Vagina (tissue), 2 donors: ENCODE measurements at regions not wholly inside any gene's neighbourhood (a gene's known extent, or its start where the extent isn't known, plus 50 kb on each side); places are given as distances from the start of the nearest gene placed in this dataset.

Source experiments
- DNase-seq, 2 donors: peaks; one replicate each; pipeline ENCODE4 v3.0.0-alpha.2; 2017; ENCODE audit errors: extremely low spot score in 2 of 2
- H3K27ac ChIP-seq: fragments of 200-600 bp; sonication (generic); one replicate; pipeline ENCODE4 v1.5.1; 2019
- H3K27me3 ChIP-seq: fragments of 200-600 bp; sonication (generic); one replicate; pipeline ENCODE4 v1.5.1; 2019
- H3K36me3 ChIP-seq, 2 donors: fragments of 200-600 bp; sonication (generic); one replicate each; pipeline ENCODE4 v1.5.1; 2017 to 2019
- H3K4me1 ChIP-seq: fragments of 200-600 bp; sonication (generic); one replicate; pipeline ENCODE4 v1.5.1; 2019
- H3K4me3 ChIP-seq, 2 donors: fragments of 200-600 bp; sonication (generic); 1 replicate in 1 of 2; 2 replicates in 1 of 2; pipeline ENCODE4 v1.5.1; 2016 to 2019
- H3K9me3 ChIP-seq: fragments of 200-600 bp; sonication (generic); one replicate; pipeline ENCODE4 v1.5.1; 2019
- POLR2A ChIP-seq, 2 donors: fragments of 450-650 bp; IDR thresholded peaks; one replicate each; pipeline ENCODE4 v1.6.1; 2017; ENCODE audit warnings: antibody characterized with exemption in 2 of 2, mild to moderate bottlenecking in 2 of 2, moderate library complexity in 2 of 2
- POLR2AphosphoS5 ChIP-seq, 2 donors: sonication (generic); formaldehyde crosslinking; IDR thresholded peaks; one replicate each; pipeline ENCODE4 v1.9.0; 2017; ENCODE audit warnings: antibody characterized with exemption in 2 of 2, mild to moderate bottlenecking in 2 of 2, low read depth in 1 of 2; ENCODE audit not compliant: insufficient read depth in 1 of 2
- intact Hi-C: fragments of 100-400 bp; cut with DNase I; formaldehyde crosslinking; loops from one replicate; pipeline ENCODE4 v1.15.1; 2023
- TF ChIP-seq, protein P1 (sequence below), 3 experiments: fragments of 450-650 bp in 2 of 3; fragments of 200-600 bp in 1 of 3; sonication (generic) in 1 of 3; IDR thresholded peaks; one replicate each; pipeline ENCODE4 v1.5.1; 2017 to 2019; ENCODE audit warnings: antibody characterized with exemption in 3 of 3, mild to moderate bottlenecking in 2 of 3, moderate library complexity in 2 of 3

DNA sequence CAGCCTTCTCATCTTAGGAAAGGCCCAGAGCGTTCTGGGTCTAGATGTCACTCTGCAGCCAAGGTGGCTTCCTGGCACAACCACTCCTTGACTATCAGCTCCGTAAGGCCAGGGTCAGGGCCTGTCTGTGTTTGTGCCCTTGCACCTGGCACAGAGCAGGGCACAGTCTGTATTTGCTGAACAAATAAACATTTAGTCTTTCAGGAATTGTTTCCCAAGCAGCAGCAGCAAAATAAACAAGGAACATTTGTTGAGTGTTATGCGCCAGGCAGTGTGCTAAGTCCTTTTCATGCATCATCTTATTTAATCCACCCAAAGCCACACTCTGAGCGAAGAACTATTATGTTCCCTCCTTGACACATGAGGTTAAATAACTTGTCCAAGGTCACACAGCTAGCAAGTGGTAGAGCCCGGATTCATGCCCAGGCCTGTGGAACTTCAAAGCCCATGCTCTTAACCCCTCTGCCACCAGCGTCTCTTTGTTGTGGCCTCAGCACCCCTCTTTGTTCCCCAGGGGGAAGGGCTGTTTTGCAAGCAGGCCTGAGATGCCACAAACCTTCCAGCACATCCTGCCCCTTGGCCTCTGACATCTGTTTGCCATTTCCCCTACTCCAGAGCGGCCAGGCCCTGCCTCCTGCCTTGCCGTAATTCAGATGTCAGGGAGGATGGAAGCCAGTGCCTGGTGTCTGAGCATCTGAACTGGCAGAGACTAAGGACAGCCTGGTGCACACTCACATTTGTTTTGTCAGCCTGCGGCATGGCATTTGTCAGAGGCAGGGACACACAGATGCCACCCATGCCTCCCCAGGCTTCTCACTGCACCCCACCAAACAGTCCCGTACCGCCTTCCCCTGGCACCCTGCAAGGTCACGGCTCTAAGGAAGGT lies 325.8 kb upstream of the ZMIZ1 start:
- peaks cover 33% of the 10 kb centered on the region for H3K4me1 ChIP-seq
- no peaks in the 10 kb centered on the region for H3K36me3 ChIP-seq
- no peak overlapping the region for H3K27ac ChIP-seq
- no peak for DNase-seq
- intact Hi-C loops, result no loop called here
- TF ChIP-seq, protein P1, sequence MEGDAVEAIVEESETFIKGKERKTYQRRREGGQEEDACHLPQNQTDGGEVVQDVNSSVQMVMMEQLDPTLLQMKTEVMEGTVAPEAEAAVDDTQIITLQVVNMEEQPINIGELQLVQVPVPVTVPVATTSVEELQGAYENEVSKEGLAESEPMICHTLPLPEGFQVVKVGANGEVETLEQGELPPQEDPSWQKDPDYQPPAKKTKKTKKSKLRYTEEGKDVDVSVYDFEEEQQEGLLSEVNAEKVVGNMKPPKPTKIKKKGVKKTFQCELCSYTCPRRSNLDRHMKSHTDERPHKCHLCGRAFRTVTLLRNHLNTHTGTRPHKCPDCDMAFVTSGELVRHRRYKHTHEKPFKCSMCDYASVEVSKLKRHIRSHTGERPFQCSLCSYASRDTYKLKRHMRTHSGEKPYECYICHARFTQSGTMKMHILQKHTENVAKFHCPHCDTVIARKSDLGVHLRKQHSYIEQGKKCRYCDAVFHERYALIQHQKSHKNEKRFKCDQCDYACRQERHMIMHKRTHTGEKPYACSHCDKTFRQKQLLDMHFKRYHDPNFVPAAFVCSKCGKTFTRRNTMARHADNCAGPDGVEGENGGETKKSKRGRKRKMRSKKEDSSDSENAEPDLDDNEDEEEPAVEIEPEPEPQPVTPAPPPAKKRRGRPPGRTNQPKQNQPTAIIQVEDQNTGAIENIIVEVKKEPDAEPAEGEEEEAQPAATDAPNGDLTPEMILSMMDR (IDR thresholded peaks at IDR 0.05), result no peak
- TF ChIP-seq POLR2AphosphoS5 (IDR thresholded peaks at IDR 0.05; ENCODE audit: insufficient read depth in 1 of 2, low read depth in 1 of 2), result peak in 1 of 2 donors; percentile 73
- H3K9me3 ChIP-seq, result no peaks in the 10 kb centered on the region
- no peak overlapping the region for H3K4me3 ChIP-seq
- H3K27me3 ChIP-seq, result no peaks in the 10 kb centered on the region

DNA sequence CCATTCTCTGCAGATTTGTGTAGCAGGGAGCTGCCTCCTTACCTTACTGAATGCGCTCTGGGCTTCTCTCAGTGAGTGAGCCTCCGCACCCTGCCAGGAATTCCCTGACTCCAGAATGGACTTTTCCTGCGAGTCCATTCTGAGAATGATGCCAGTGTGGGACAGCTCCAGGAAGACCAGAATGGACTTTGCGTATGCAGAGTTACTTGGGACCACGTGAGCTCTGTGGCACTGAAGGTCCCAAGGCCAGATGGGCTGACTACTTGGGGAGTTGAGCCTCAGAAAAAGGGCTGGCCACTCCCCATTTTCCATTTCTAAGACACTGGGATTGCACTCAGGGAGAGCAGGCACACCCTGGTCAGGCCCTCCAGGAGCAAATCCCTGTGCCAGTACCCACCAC lies 324.7 kb upstream of the ZMIZ1 start:
- Histone ChIP-seq H3K4me3 (no peak overlapping the region), H3K9me3 (no peaks in the 10 kb centered on the region), H3K4me1 (peaks cover 33% of the 10 kb centered on the region), H3K36me3 (no peaks in the 10 kb centered on the region), H3K27me3 (no peaks in the 10 kb centered on the region), H3K27ac (peak overlapping the region; percentile 70)
- no peak for TF ChIP-seq POLR2A (IDR thresholded peaks at IDR 0.05)
- no peak for TF ChIP-seq POLR2AphosphoS5 (IDR thresholded peaks at IDR 0.05; ENCODE audit: insufficient read depth in 1 of 2, low read depth in 1 of 2)
- TF ChIP-seq, protein P1 (IDR thresholded peaks at IDR 0.05), result no peak
- DNase-seq, result no peak
- intact Hi-C loops, result no loop called here

DNA sequence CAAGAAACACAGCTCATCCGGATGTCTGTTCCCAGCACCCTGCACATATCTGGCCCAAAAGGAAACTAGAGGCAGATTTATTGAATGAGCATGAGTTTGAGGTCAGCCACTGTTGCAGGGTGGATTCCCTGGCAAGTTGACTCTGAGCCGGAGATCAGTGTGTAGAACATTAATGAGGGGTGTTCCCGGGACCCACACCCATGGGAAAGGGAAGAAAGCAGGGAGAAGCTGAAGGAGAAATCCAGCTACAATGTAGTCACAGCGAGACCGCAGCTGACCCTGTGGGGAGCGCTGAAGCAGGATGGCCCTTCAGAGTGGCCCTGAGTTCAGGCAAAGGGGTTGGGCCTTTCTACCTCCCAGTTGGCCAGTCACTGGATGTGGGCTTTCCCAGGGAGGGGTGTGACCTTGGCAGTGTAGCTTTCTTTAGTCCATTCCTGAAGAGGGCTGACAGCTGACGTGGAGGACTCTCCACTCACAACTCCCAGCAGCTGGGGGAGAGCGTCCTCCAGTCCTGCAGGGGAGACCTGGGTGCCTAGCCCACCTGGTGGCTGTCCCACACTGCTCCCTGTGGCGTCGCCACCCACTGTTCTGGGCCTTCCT lies 324.2 kb upstream of the ZMIZ1 start:
- Histone ChIP-seq H3K27me3 (no peaks in the 10 kb centered on the region), H3K4me1 (peaks cover 33% of the 10 kb centered on the region), H3K4me3 (no peak overlapping the region), H3K9me3 (no peaks in the 10 kb centered on the region), H3K36me3 (no peaks in the 10 kb centered on the region), H3K27ac (peak overlapping the region; percentile 70)
- intact Hi-C loops, result no loop called here
- DNase-seq, result no peak
- TF ChIP-seq, protein P1 (IDR thresholded peaks at IDR 0.05), result no peak
- peak in 1 of 2 donors; percentile 22 for TF ChIP-seq POLR2AphosphoS5 (IDR thresholded peaks at IDR 0.05; ENCODE audit: insufficient read depth in 1 of 2, low read depth in 1 of 2)

DNA sequence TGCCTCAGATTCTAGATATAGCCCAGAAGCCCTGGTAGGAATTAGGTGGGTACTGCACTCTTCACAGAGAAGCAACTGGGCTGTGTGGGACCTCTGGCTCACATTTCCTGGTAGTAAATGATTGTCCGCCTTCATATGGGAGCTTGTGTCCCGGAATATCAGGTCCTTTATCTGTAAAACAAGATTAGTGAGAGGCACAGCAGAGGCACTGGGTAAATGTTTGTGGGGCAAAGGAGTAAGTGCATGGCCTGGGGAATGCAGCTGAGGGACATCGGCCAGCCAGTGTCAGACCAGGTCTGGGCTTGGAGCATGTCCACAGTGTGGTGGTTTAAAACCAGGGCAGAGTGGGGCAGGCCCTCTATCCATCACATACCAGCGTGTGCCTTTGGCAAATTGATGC lies 323.3 kb upstream of the ZMIZ1 start:
- no peak for DNase-seq
- Histone ChIP-seq H3K4me1 (peaks cover 33% of the 10 kb centered on the region), H3K27ac (peak overlapping the region; percentile 6), H3K36me3 (no peaks in the 10 kb centered on the region), H3K4me3 (no peak overlapping the region), H3K9me3 (no peaks in the 10 kb centered on the region), H3K27me3 (no peaks in the 10 kb centered on the region)
- intact Hi-C loops, result no loop called here
- TF ChIP-seq, protein P1 (IDR thresholded peaks at IDR 0.05), result no peak

DNA sequence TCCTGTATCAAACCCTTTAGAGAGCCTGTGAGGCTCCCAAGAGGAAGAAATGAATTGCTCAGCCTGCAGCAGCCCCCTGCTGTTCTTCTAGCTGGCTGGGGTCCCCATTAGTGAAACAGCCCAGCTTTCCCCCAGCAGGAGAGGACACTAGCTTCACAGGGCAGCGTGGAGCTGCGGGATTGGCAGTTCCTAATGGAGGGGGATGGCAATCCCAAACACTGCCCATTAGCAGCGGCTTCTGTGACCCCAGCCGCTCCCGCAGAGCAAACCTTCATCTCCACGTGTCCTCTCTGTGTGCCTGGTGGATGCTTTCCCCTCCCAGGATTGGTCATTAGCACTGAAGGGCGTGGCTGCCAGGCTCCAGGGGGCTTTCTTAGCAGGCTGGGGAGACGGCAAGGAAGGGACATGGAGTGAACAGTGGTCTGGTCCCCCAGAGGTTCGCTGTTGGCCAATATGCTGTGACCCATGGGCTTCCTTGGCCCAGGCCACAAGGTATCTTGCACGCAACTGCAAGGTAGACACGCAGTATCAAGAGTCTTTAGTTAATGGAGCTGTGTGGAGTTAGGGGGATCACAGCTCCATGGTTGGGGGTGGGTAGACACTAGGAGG lies 322.5 kb upstream of the ZMIZ1 start:
- no peaks in the 10 kb centered on the region for H3K36me3 ChIP-seq
- H3K4me3 ChIP-seq, result no peak overlapping the region
- peaks cover 30% of the 10 kb centered on the region for H3K4me1 ChIP-seq
- no peak overlapping the region for H3K27ac ChIP-seq
- no peaks in the 10 kb centered on the region for H3K27me3 ChIP-seq
- intact Hi-C loops, result no loop called here
- H3K9me3 ChIP-seq, result no peaks in the 10 kb centered on the region
- TF ChIP-seq, protein P1 (IDR thresholded peaks at IDR 0.05), result no peak
- TF ChIP-seq POLR2AphosphoS5 (IDR thresholded peaks at IDR 0.05; ENCODE audit: insufficient read depth in 1 of 2, low read depth in 1 of 2), result no peak
- DNase-seq, result no peak
